HG03039 (cell line): ENCODE measurements at regions not wholly inside any gene's neighbourhood (a gene's known extent, or its start where the extent isn't known, plus 50 kb on each side); places are given as distances from the start of the nearest gene placed in this dataset.
A peak's percentile ranks its signal among the peaks of the same experiment; 100 is the strongest.

Experiments used
- ATAC-seq: cut with Tn5 transposase; IDR thresholded peaks from one replicate; pipeline ENCODE4 v1.9.1; 2021; ENCODE audit warnings: mild to moderate bottlenecking, moderate library complexity; ENCODE audit not compliant: unreplicated experiment

DNA sequence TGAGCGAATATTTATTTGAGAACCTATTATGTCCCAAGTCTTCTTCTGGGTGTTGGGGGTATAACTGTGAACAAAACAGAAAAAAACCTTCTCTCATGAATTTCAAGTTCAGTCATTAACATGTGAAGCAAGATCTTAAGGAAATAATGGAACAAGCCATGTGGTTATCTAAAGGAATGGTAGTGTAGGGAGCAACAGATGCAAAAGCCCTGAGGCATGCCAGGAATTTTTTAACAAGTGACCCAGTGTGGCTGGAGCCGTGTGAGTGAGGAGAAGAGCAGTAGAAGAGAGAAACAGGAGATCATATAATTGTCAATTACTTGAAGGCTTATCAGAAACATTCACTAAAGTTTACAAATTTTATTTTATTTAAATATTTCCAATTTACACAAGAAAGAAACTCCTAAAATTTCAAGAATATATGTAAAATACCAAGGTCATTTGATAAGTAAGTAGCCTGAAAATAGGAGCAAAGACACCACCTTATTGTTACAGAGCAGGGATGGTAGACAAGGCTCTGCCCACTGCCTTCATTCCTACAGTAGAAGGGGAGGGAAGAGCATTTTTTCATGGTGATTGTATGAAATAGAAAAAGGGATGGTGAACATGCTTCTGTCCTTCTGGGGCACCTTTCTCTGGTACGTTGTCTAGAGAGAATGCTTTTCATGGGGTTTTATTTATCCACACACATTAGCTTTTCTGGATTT is 345.1 kb downstream of the PLOD2 start:
- no peak for ATAC-seq

DNA sequence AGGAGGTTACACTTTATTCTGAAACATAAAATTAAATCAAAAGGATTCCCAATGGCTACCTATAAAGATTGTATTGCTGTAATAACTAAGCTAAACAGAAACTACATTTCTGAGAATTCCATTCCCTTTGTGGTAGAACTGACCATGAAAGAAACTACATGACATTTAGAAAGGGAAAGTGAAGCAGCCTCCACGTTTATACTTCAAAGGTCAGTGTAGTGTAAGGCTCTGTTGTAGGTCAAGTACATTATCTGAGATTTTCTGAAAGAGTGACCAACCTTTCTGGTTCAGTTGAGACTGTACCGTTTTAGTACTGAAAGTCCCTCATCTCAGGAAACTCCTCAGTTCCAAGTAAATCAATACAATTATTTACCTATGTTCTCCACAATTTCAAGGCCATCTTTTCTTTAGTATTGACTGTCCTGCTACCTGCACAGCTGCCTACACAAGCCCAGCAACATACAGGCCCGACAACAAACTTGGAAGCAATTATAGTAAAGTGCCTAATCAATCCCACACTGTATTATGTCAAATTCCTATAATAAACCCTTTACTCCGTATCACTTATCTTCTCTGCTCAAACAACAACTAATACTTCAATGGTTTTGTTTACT is 343.0 kb downstream of the PLOD2 start:
- ATAC-seq: peak; percentile 74

DNA sequence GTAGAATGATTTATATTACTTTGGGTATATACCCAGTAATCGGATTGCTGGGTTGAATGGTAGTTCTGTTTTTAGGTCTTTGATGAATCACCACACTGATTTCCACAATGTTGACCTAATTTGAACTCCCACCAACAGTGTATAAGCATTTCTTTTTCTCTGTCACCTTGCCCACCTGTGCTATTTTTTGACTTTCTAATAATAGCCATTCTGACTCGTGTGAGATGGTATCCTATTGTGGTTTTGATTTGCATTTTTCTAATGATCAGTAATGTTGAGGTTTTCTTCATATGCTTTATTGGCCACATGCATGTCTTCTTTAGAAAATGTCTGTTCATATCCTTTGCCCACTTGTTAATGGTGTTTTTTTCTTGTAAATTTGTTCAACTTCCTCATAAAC is 340.8 kb downstream of the PLOD2 start:
- no peak for ATAC-seq

DNA sequence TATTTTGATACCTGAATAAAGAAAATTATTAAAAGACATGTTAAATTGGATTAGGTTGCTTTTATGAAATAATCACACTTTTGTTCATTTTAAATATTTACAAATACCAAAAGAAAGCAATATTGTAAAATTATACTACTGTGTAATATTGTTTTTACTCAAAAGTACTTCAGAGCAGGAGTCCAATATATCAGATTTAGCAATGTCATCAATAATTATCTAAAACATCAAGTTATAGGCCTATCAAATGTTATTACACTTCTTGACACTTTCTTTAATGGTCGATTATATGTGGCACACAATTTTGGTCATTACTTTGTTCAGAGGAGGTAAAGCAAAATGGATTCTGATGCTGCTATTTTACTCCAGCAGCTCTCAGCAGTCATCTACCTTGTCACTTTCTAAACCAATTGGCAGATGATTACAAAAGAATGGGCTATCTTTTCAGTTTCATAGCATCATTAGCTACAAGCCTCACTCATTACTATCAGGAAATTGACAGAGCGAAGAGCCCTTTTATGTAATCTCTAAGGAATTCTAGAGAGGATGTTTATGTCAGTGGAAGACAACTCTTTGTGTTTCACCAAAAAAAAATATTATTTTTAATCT is 318.6 kb downstream of the PLOD2 start:
- no peak for ATAC-seq

DNA sequence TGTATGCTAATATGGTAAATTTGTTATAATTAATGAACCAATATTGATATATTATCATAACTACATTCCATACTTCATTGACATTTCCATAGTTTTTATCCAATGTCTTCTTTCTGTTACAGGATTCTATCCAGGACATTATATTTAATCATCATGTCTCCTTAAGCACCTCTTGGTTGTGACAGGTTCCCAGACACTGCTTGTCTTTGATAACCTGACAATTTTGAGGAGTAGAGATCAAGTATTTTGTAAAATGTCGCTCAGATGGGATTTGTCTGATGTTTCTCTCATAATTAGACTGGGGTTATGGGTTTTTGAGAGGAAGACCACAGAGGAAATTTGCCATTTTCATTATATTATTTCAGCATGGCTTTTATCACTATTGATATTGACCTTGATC is 317.4 kb downstream of the PLOD2 start:
- ATAC-seq: no peak

DNA sequence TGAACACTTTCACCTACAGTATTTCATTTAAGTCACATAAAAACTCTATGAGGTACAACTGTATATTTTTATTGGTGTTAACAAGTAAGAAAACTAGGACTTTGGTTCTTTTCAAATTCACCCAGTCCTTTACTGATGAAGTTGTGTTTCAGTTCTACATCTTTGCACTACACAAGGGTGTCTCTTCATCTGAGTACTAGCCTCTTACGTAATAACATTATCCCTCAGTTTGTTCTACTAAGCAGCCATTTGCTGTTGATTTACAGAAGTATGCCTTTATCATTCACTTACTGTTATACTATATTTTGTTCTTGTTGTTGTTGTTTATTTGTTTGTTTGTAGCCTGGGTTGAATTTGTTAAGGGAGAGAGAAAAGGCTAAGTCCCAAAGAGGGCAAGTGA is 311.9 kb downstream of the PLOD2 start:
- no peak for ATAC-seq

DNA sequence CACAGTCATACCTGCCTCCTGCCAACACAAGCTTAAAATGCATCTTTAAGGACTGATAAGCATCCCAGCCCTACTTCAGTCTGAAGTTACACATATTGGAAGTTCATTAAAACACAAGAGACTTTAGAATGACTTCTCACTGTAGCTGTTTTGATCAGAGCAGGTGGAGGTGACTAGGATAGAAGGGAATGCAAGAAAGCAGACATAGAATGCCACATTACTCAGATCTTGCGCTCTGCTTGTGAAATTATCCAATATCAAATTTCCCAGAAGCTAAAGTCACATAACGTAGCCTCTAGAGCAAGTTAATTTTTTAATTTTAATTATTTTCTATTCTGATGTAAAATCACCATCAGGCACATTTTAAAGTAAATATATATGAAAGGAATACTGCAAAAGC is 306.5 kb downstream of the PLOD2 start:
- no peak for ATAC-seq

DNA sequence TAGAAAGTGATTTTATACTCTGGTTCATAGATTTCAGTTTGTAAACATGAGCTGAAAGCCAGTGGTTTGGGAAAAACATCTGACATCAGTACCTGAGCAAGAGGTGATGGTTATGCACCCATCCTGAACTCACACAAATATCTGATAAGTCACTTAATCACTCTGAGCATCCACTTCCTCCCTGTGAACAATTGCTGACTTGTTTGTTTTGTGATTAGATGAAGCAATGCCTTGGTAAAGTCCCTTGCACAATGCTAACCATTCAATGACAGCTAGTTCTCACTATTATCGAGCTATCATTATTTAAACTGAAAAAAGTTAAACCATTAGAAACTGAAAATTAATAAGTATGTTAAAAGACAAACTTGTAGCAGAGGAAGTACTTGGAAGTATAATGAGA is 303.0 kb downstream of the PLOD2 start:
- no peak for ATAC-seq

DNA sequence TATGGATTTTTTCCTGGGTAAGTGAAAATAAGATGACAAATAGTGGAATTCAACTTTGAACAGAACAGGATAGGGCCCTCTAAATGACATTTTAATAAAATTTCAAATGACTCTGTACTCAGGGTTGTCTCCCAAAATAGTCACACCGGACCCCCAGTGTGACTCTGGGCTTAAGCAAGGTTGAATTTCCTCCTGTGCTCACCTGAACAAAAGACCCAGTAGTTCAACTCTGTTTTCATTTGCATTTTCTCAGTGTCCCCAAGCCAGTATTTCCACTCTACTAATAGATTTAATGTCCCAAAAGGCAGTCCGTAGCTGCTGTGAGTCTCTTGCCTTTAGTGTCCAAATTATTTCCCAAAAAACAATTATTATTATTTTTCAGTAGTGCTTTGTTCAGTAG is 296.6 kb downstream of the PLOD2 start:
- no peak for ATAC-seq

DNA sequence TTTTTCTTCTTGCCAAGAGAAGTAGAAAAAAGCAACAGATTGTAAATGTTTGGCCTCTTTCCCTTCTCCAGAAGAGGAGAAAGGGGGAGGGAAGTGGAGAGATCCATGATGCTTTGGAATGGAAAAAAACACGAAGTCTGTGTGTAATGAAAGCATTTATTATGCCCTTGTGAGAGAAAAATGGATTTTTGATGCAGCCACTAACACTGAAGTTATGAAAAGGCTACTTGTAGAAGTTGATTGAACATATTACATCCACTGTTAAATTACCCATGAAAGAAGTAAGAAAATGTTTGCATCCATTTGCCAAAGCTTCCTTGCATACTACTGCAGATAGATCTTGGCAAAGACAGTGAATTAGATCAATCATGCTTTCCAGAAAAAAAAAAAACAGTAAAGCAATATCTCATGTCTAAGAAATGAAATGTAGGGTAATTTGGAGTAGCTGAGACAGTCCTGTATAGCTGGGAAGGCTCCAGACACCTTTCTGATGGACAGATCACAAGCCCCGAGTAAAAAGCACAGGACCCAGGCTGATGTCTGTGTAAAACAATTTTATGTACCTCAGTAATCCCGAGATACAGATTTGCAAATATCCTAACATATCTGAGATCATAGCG is 295.5 kb downstream of the PLOD2 start:
- no peak for ATAC-seq

DNA sequence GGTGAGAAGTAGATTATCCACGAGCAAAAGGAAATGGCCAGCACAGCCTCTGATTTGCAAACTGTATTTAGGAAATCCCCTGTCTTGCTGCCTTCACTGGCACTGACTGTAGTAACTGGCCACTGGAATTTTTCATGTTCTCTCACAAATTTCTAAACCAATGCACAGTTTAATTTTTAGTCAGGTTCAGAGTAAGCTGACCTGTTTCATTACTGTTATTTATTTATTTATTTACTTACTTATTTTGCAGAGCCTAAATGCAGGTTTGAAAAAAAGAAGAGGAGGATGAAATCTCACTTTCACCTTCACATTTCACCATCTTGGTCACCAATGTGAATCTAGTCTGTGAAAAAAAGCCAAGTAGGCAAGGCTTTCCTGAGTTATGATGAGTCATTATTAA is 291.0 kb downstream of the PLOD2 start:
- peak; percentile 85 for ATAC-seq

DNA sequence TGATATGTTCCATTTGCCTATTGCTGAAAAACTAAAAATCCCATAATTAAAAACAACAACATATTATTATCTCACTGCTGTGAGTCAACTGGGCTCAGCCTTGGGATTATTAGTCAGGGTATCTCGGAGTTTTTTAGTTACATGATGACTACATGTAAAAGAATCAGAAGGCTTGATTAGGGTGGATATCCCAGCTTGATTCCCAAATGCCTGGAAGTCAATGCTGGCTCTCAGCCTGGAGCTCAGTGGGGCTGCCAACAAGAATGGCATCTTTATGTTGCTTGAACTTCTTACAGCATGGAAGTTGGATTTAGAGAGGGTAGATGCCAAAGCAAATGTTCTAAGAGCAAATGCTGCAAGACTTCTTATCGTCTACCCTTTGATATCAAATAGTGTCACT is 278.5 kb downstream of the PLOD2 start:
- no peak for ATAC-seq

DNA sequence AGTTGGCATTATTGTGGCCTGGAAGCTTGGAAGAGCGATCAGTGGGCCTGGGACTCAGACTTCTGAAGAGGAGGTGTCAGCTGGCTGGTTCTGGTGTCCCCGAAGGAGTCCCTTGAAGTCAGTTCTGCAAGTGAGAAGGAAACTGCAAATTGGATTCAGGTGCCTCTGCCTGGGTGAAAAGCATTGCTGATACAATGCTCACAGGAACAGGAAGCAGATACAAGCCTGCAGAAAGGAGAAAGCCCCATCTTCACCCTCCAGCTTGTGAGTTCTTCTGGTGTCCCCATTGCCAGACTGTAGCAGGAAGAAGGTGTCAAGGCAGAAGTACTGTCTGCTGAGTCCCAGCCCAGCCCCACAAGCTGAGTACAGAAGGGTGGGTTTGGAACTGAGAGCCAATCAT is 271.3 kb downstream of the PLOD2 start:
- no peak for ATAC-seq

DNA sequence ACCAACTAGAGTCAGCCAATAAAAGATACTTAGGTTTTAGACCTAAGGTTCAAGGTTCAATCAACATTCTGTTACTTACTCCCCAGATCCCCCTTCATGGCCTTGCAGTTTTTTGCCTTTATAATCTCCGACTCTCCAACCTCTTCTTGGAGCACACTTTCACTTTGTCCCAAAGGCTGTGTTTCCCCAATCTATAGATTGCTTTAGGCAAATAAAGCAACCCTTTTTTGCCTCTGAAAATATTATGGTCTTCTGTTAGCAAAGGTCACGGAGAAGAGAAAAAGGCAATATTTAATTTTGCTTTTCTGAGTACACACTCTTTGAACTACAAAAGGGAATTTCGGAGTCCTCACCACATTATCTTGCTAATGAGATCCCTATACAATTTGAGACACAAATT is 268.1 kb downstream of the PLOD2 start:
- ATAC-seq: no peak

DNA sequence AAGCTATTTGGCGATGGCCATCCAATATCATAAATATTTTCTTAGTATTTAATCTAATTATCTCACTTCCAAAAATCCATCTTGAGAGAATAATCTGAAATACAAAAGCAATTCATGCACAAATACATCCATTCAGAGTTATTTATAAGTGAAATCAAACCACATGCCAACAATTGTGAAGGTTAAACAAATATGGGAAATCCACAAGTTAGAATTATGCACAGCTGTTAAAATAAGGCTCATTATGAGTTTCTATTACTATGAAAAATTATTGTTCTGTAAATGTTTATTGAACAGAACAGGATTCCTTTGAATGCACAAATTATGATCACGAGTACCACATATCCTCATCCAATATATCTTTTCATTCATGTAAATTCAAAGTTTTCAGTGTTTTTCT is 267.7 kb downstream of the PLOD2 start:
- no peak for ATAC-seq

DNA sequence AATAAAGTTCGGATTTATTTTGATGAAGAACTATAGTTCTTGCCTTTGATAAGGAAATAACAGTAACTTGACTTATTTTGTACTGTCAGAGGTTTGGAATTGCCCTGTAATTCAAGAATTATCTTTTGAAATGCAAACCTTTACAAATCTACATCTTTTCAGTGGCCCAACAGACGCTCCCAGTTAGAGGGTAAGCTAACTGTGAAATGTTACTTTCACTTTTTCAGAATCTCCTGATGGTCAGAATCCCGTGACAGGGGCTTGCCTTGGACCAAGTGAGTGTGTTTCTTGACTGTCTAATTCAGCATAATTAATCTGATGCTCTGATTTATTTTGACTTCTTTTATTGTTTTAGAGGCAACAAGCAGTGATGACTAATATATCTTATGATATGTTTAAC is 262.5 kb downstream of the PLOD2 start:
- ATAC-seq: no peak

DNA sequence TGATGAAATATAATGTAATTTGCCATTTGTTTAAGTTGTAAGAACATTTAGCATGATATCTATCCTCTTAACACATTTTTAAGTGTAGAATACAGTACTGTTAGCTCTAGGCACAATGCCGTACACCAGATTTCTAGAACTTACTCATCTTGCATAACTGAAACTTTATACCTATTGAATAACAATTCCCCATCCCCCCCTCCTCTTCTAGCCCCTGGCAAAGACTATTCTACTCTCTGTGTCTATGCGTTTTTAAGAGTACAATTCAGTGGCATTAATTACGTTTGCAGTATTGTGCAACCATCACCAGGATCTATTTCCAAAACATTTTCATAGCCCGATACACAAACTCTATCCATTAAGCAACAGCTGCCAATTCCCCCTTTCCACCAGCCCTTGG is 261.7 kb downstream of the PLOD2 start:
- no peak for ATAC-seq

DNA sequence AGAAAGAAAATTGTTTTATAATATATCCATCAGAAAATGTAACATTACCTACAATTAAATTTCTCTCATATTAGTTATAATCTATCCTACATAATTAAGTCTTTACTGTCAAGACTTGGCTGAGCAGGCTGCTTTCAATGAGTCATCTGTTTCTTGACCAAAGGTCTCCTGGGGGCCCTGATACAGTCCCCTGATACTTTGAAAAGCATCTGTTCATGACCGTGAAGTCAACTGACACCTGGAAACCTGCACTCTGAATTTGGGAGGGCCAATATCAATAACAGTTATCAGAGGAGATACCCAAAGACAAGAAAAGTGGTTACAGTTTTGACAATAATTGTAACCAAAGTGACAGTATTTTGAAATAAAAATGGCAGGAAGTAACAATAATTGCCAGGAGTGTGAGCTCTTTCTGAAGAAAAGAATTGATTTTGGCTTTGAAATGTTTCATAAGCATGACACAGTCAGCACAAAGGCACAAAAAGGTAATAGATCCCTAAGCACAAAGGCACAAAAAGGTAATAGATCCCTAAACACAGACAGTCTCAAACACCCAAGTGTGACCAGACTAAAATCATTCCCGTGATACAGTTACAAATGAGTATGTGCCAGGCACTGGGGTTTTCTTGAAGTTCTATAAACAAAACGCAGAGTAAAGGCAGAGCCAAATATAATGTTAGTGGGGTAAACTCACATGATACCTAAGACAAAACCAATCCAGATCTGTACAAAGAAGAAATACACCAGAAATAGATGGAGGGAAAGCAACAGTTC is 260.7 kb downstream of the PLOD2 start:
- ATAC-seq: peak; percentile 55

DNA sequence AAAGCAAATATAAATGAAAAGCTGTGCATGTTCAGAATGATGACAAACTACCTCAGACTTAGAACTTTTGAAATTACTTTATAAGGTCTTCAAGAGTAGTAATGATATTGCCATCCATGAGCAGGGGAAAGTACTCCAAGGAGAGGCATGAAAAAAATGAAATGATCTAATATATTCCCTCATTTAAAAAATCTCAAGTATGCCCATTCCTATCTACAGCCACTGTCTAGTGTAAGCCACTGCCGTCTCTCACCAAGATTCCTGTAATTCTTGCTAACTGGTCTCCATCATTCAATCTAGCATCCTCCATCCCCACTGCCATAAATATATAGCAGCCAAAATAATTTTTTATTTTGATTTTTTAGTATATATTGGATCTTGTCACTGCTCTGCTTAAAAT is 258.8 kb downstream of the PLOD2 start:
- ATAC-seq: no peak

DNA sequence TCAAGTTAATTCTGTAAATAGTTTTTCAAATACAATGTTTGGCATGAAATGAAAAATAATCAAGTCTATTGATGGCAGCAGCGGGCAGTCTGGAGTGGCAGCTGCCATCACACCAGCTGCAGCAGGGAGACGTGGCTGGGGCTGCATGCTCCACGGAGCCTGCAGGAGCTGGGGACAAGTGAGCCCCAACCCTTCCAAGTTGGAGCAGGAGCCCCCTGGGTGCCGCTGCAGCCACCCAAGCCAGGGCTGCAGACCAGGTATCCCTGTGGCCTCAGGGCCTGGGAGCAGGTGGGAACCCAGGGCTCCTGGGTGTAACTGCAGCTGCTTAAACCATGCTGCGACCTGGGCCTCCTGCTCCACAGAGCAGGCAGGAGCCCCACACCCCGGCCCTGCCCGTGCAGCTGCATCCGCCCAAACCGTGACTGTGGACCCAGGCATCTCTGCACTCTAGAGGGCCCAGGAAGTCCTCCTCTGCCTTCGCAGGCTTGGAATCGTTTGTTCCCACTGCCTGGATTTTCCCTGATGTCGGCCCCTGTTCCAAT is 257.4 kb downstream of the PLOD2 start:
- no peak for ATAC-seq

DNA sequence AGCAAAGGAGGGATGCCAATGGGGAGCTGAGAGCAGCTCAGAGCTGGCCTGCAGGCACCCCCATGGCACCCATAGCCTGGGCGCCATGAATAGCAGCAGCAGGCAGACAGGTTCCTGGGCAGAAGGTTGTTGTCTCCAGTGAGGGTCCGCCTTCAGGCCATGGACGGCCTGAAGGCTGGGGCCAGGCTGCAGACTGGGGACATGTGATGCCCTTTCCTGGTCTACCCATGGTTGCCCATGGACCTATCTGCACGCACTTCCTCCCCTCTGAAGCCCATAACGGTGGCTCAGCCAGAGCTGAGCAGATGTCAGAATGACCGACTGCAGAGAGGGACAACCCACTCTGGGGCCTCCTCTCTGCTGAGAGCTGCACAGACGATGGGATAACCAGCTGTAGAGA is 256.8 kb downstream of the PLOD2 start:
- ATAC-seq: no peak
